HG03135 (cell line): ENCODE measurements at regions not wholly inside any gene's neighbourhood (a gene's known extent, or its start where the extent isn't known, plus 50 kb on each side); places are given as distances from the start of the nearest gene placed in this dataset.
"Not testable (repeated sequence)": the region's sequence is repeated elsewhere in the genome, so short reads cannot be mapped to it uniquely, and the experiment has no call there.

Experiments
- ATAC-seq: cut with Tn5 transposase; IDR thresholded peaks from one replicate; pipeline ENCODE4 v1.9.1; 2021; ENCODE audit warnings: mild to moderate bottlenecking, moderate library complexity; ENCODE audit not compliant: unreplicated experiment

GRCh38 chr2:87258887-87259286, 237.2 kb upstream of the PLGLB1 start:
- ATAC-seq, result not testable (repeated sequence)

GRCh38 chr2:87262184-87262702, 240.6 kb upstream of the PLGLB1 start:
- not testable (repeated sequence) for ATAC-seq

- ATAC-seq, result not testable (repeated sequence)
Observed at GRCh38 chr2:87263868-87264518, 242.3 kb upstream of the PLGLB1 start.

GRCh38 chr2:87275192-87275591, 253.5 kb upstream of the PLGLB1 start:
- ATAC-seq, result not testable (repeated sequence)

- not testable (repeated sequence) for ATAC-seq
Observed at GRCh38 chr2:87275974-87276629, 254.5 kb upstream of the PLGLB1 start.

- not testable (repeated sequence) for ATAC-seq
Observed at GRCh38 chr2:87276673-87277072, 255.0 kb upstream of the PLGLB1 start.

- not testable (repeated sequence) for ATAC-seq
Observed at GRCh38 chr2:87277734-87278133, 256.1 kb upstream of the PLGLB1 start.

GRCh38 chr2:87280596-87281355, 259.1 kb upstream of the PLGLB1 start:
- ATAC-seq, result not testable (repeated sequence)

- ATAC-seq, result not testable (repeated sequence)
Observed at GRCh38 chr2:87283735-87284470, 262.3 kb upstream of the PLGLB1 start.

GRCh38 chr2:87284471-87284772, 262.8 kb upstream of the PLGLB1 start:
- not testable (repeated sequence) for ATAC-seq

GRCh38 chr2:87285139-87285538, 263.5 kb upstream of the PLGLB1 start:
- not testable (repeated sequence) for ATAC-seq

- peak; percentile 78 for ATAC-seq
Observed at GRCh38 chr2:87290566-87291307, 269.1 kb upstream of the PLGLB1 start.

GRCh38 chr2:87291400-87292200, 270.0 kb upstream of the PLGLB1 start:
- not testable (repeated sequence) for ATAC-seq

GRCh38 chr2:87293931-87294594, 272.4 kb upstream of the PLGLB1 start:
- ATAC-seq, result not testable (repeated sequence)

- not testable (repeated sequence) for ATAC-seq
Observed at GRCh38 chr2:87295135-87295534, 273.5 kb upstream of the PLGLB1 start.

GRCh38 chr2:87301349-87301748, 279.7 kb upstream of the PLGLB1 start:
- not testable (repeated sequence) for ATAC-seq

- ATAC-seq, result not testable (repeated sequence)
Observed at GRCh38 chr2:87301871-87302270, 280.2 kb upstream of the PLGLB1 start.

- ATAC-seq, result not testable (repeated sequence)
Observed at GRCh38 chr2:87308621-87309020, 287.0 kb upstream of the PLGLB1 start.

- not testable (repeated sequence) for ATAC-seq
Observed at GRCh38 chr2:87309785-87310184, 288.1 kb upstream of the PLGLB1 start.
